Neutrophil (primary cell): ENCODE measurements at regions not wholly inside any gene's neighbourhood (a gene's known extent, or its start where the extent isn't known, plus 50 kb on each side); places are given as distances from the start of the nearest gene placed in this dataset.

ENCODE experiments used
- H3K27ac ChIP-seq: fragments of 200-600 bp; sonication (generic); 2 replicates; pipeline ENCODE4 v1.5.1; 2016; ENCODE audit warnings: mild to moderate bottlenecking, moderate library complexity
- H3K27me3 ChIP-seq: fragments of 200-600 bp; sonication (generic); 2 replicates; pipeline ENCODE4 v1.6.0; 2016; ENCODE audit warnings: mild to moderate bottlenecking
- H3K36me3 ChIP-seq: fragments of 200-600 bp; sonication (generic); 2 replicates; pipeline ENCODE4 v1.5.1; 2017
- H3K4me1 ChIP-seq, 2 experiments: fragments of 200-600 bp in 1 of 2; sonication (generic) in 1 of 2; 1 replicate in 1 of 2; 2 replicates in 1 of 2; pipeline versions ENCODE4 v1.5.1 to v1.6.1; 2013 to 2016; ENCODE audit warnings: low read depth in 1 of 2, low read length in 1 of 2, mild to moderate bottlenecking in 1 of 2, moderate library complexity in 1 of 2; ENCODE audit not compliant: control insufficient read depth in 1 of 2, insufficient read depth in 1 of 2
- H3K4me3 ChIP-seq, 2 experiments: fragments of 200-600 bp in 1 of 2; sonication (generic) in 1 of 2; 1 replicate in 1 of 2; 2 replicates in 1 of 2; pipeline ENCODE4 v1.5.1; 2013 to 2016; ENCODE audit warnings: low read depth in 1 of 2, low read length in 1 of 2, mild to moderate bottlenecking in 1 of 2, moderate library complexity in 1 of 2
- H3K9me3 ChIP-seq: fragments of 200-600 bp; sonication (generic); 2 replicates; pipeline ENCODE4 v1.5.1; 2016
- TF ChIP-seq, protein P1 (sequence below): fragments of 200-600 bp; sonication (generic); IDR thresholded peaks from 2 replicates; pipeline ENCODE4 v1.5.1; 2016; ENCODE audit warnings: antibody characterized with exemption

DNA sequence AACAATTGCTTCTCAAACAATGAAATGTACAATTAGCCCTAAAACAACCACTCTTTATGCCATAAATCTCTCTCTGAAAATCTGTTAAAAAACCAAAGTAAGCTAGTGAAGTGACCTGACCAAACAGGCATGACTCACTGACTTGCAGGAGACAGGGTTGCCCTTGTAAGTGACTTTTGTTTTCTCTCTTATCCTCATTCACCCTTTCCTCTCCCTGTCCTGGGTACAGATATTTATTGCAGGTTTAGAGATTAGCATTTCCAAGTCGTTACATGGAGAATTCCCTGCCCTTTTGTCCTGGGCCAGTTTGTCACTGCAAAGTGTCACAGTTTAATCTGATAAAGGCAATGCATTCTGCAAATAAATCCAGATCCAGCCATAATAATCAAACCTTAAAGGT lies 484.2 kb downstream of the IRX1 start:
- no peaks in the 10 kb centered on the region for H3K36me3 ChIP-seq

DNA sequence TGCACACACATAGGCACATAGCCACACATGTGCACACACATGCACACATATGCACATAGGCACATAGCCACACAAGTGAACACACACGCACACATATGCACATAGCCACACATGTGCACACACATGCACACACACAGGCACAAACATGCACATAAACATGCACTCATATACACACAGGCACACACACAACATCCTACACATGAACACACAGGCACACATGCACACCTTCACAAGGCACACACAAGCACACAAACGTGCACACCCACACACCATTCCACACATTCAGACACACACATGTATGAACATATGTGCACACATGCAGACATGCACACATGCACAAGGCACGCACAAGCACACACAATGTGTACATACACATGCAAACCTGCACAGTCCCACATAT lies 484.7 kb downstream of the IRX1 start:
- H3K4me1 ChIP-seq: no peaks in the 10 kb centered on the region
- H3K27ac ChIP-seq: no peak overlapping the region
- no peaks in the 10 kb centered on the region for H3K9me3 ChIP-seq
- no peaks in the 10 kb centered on the region for H3K27me3 ChIP-seq
- TF ChIP-seq, protein P1, sequence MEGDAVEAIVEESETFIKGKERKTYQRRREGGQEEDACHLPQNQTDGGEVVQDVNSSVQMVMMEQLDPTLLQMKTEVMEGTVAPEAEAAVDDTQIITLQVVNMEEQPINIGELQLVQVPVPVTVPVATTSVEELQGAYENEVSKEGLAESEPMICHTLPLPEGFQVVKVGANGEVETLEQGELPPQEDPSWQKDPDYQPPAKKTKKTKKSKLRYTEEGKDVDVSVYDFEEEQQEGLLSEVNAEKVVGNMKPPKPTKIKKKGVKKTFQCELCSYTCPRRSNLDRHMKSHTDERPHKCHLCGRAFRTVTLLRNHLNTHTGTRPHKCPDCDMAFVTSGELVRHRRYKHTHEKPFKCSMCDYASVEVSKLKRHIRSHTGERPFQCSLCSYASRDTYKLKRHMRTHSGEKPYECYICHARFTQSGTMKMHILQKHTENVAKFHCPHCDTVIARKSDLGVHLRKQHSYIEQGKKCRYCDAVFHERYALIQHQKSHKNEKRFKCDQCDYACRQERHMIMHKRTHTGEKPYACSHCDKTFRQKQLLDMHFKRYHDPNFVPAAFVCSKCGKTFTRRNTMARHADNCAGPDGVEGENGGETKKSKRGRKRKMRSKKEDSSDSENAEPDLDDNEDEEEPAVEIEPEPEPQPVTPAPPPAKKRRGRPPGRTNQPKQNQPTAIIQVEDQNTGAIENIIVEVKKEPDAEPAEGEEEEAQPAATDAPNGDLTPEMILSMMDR: no peak
- H3K36me3 ChIP-seq: no peaks in the 10 kb centered on the region
- no peak overlapping the region for H3K4me3 ChIP-seq

More for the DNA sequence above, 484.2 kb downstream of the IRX1 start:
- H3K27ac ChIP-seq: no peak overlapping the region
- H3K27me3 ChIP-seq: no peaks in the 10 kb centered on the region
- no peaks in the 10 kb centered on the region for H3K9me3 ChIP-seq
- no peaks in the 10 kb centered on the region for H3K4me1 ChIP-seq
- H3K4me3 ChIP-seq: no peak overlapping the region
- TF ChIP-seq, protein P1: no peak

DNA sequence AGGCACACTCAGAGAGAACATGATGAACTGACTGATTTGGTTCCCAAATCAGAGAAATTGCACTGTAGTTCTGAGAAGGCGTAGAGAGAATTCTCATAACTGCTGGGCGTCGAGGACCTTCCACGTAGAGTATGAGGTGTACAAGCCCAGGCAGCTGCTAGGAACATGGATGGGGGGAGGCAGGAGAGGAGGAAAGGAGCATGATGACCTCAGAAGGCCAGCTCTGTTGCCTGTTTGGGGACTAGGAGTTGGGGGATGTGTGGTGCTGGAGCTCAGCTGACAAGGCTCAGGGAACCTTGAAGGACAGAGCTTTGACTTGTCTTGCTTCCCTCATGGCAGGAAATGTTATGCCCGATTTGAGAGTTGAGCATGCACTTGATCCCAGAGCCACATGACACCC lies 485.4 kb downstream of the IRX1 start:
- H3K9me3 ChIP-seq: no peaks in the 10 kb centered on the region
- H3K36me3 ChIP-seq: no peaks in the 10 kb centered on the region
- H3K27ac ChIP-seq: no peak overlapping the region
- H3K4me1 ChIP-seq: no peaks in the 10 kb centered on the region
- TF ChIP-seq, protein P1: no peak
- no peaks in the 10 kb centered on the region for H3K27me3 ChIP-seq
- no peak overlapping the region for H3K4me3 ChIP-seq

DNA sequence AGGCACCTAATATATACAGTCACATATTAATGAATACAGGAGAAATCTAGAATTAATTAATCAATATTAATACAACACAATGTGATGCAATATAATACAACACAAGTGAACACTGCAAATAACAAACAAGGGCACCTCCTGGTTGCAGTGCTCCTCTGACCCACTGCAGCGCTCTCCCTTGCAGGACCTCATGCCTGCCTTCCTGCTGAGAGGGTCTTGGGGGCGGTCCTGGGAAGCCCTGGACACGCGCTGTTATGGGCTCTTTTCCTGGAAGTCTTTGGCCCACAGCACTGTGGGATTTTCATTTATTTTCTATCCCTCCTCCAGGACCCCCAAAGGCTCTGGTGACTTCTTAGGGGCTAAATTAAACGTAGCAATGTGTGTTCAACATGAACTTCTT lies 485.8 kb downstream of the IRX1 start:
- TF ChIP-seq, protein P1: no peak
- H3K4me3 ChIP-seq: no peak overlapping the region
- H3K9me3 ChIP-seq: no peaks in the 10 kb centered on the region

DNA sequence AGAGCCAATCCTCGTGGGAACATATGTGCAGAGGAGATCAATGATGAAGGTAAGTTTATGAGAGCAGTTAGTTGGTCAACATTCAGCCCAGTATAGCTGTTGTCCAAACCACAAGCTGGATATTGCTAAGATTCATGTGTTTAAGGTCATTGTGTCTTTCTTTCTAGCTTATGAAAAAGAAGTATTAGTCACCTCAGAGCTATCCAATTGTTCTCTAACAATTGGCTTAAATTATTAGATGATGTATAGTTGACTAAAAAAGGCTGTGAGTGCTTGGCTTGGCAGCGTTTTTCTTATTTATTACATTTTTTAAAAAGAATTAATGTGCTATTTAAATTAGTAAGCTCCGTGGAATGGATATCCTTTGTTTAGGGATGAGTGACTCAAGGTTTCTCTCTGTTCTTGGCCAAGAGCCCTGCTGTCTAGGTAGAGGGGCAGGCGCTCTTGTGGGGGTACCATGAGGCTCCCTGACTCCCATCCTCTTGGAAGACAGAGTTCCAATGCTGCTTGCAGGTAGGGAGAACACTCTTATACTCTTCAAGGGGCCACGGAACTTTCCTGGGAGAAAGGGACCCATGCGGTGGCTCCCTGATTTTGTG lies 487.4 kb downstream of the IRX1 start:
- no peaks in the 10 kb centered on the region for H3K4me1 ChIP-seq
- TF ChIP-seq, protein P1: no peak
- H3K27ac ChIP-seq: no peak overlapping the region
- H3K27me3 ChIP-seq: no peaks in the 10 kb centered on the region
- H3K4me3 ChIP-seq: no peak overlapping the region
- H3K9me3 ChIP-seq: no peaks in the 10 kb centered on the region
- no peaks in the 10 kb centered on the region for H3K36me3 ChIP-seq

More for the DNA sequence above, 485.8 kb downstream of the IRX1 start:
- Histone ChIP-seq H3K4me1 (no peaks in the 10 kb centered on the region), H3K36me3 (no peaks in the 10 kb centered on the region), H3K27ac (no peak overlapping the region), H3K27me3 (no peaks in the 10 kb centered on the region)
